Liver (tissue), 3 donors: ENCODE measurements at regions not wholly inside any gene's neighbourhood (a gene's known extent, or its start where the extent isn't known, plus 50 kb on each side); places are given as distances from the start of the nearest gene placed in this dataset.

Source experiments
- JUND ChIP-seq, 2 donors: IDR thresholded peaks; 2 replicates each; pipeline ENCODE4 v1.6.1; 2016; ENCODE audit warnings: antibody characterized with exemption in 2 of 2
- RAD21 ChIP-seq, 2 donors: IDR thresholded peaks; 2 replicates each; pipeline ENCODE4 v1.6.1; 2016; ENCODE audit warnings: antibody characterized with exemption in 2 of 2, mild to moderate bottlenecking in 2 of 2
- TAF1 ChIP-seq: conservative IDR thresholded peaks from 2 replicates; pipeline ENCODE4 v1.6.1; 2016; ENCODE audit warnings: antibody characterized with exemption, mild to moderate bottlenecking
- YY1 ChIP-seq: IDR thresholded peaks from 2 replicates; pipeline ENCODE4 v1.6.1; 2016; ENCODE audit warnings: antibody characterized with exemption, mild to moderate bottlenecking
- TF ChIP-seq, protein P1 (sequence below): fragments of 150-350 bp; IDR thresholded peaks from 2 replicates; pipeline ENCODE4 v1.5.1; 2017; ENCODE audit warnings: improper control_type of control experiment, low read depth, low read length; ENCODE audit not compliant: missing input control
- TF ChIP-seq, protein P2 (sequence below): IDR thresholded peaks from 2 replicates; pipeline ENCODE4 v1.6.1; 2016; ENCODE audit warnings: antibody characterized with exemption
- TF ChIP-seq, protein P3 (sequence below): IDR thresholded peaks from 2 replicates; pipeline ENCODE4 v1.6.1; 2016; ENCODE audit warnings: antibody characterized with exemption, mild to moderate bottlenecking
- TF ChIP-seq, protein P4 (sequence below): IDR thresholded peaks from 2 replicates; pipeline ENCODE4 v1.6.1; 2016; ENCODE audit warnings: antibody characterized with exemption
- donor health status: healthy.
- donor health status: healthy.

DNA sequence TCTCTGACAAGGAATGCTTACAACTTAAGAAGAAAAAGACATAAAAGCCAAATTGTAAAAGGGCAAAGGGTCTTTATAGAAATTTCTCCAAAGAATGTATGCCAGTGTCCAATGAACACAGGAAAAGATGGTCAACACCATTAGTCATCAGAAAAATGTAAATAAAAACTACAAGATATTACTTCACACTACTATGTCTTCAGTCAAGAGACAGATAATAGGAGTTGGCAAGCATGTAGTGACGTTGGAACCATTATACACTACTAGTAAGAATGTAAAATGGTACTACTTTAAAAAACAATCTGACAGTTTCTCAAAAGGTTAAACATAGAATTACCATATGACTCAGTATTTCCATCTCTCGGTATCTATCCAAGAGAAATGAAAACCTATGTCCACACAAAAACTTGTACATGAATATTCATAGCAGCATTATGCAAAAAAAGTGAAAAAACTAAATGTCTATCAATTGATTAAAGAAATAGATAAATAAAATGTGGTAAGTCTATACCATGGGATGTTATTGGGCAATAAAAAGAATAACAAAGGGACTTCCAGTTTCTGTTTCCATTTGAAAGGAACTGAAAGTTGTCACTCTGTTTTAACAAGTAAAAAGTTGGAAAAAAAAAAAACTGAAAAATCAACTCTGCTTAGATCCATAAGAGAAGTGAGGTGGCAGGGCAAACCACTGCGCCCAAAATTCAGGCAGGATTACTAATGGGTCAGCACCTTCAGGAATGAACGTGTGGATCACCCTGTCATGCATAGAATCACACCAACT, 69.8 kb downstream of the ALG10B start:
- TF ChIP-seq, protein P1, sequence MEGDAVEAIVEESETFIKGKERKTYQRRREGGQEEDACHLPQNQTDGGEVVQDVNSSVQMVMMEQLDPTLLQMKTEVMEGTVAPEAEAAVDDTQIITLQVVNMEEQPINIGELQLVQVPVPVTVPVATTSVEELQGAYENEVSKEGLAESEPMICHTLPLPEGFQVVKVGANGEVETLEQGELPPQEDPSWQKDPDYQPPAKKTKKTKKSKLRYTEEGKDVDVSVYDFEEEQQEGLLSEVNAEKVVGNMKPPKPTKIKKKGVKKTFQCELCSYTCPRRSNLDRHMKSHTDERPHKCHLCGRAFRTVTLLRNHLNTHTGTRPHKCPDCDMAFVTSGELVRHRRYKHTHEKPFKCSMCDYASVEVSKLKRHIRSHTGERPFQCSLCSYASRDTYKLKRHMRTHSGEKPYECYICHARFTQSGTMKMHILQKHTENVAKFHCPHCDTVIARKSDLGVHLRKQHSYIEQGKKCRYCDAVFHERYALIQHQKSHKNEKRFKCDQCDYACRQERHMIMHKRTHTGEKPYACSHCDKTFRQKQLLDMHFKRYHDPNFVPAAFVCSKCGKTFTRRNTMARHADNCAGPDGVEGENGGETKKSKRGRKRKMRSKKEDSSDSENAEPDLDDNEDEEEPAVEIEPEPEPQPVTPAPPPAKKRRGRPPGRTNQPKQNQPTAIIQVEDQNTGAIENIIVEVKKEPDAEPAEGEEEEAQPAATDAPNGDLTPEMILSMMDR, result no peak
- TF ChIP-seq YY1 (no peak), TAF1 (no peak), JUND (IDR thresholded peaks at IDR 0.05) (no peak), RAD21 (IDR thresholded peaks at IDR 0.05) (no peak)
- TF ChIP-seq, protein P2, sequence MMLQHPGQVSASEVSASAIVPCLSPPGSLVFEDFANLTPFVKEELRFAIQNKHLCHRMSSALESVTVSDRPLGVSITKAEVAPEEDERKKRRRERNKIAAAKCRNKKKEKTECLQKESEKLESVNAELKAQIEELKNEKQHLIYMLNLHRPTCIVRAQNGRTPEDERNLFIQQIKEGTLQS, result no peak
- TF ChIP-seq, protein P3, sequence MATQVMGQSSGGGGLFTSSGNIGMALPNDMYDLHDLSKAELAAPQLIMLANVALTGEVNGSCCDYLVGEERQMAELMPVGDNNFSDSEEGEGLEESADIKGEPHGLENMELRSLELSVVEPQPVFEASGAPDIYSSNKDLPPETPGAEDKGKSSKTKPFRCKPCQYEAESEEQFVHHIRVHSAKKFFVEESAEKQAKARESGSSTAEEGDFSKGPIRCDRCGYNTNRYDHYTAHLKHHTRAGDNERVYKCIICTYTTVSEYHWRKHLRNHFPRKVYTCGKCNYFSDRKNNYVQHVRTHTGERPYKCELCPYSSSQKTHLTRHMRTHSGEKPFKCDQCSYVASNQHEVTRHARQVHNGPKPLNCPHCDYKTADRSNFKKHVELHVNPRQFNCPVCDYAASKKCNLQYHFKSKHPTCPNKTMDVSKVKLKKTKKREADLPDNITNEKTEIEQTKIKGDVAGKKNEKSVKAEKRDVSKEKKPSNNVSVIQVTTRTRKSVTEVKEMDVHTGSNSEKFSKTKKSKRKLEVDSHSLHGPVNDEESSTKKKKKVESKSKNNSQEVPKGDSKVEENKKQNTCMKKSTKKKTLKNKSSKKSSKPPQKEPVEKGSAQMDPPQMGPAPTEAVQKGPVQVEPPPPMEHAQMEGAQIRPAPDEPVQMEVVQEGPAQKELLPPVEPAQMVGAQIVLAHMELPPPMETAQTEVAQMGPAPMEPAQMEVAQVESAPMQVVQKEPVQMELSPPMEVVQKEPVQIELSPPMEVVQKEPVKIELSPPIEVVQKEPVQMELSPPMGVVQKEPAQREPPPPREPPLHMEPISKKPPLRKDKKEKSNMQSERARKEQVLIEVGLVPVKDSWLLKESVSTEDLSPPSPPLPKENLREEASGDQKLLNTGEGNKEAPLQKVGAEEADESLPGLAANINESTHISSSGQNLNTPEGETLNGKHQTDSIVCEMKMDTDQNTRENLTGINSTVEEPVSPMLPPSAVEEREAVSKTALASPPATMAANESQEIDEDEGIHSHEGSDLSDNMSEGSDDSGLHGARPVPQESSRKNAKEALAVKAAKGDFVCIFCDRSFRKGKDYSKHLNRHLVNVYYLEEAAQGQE, result no peak
- TF ChIP-seq, protein P4, sequence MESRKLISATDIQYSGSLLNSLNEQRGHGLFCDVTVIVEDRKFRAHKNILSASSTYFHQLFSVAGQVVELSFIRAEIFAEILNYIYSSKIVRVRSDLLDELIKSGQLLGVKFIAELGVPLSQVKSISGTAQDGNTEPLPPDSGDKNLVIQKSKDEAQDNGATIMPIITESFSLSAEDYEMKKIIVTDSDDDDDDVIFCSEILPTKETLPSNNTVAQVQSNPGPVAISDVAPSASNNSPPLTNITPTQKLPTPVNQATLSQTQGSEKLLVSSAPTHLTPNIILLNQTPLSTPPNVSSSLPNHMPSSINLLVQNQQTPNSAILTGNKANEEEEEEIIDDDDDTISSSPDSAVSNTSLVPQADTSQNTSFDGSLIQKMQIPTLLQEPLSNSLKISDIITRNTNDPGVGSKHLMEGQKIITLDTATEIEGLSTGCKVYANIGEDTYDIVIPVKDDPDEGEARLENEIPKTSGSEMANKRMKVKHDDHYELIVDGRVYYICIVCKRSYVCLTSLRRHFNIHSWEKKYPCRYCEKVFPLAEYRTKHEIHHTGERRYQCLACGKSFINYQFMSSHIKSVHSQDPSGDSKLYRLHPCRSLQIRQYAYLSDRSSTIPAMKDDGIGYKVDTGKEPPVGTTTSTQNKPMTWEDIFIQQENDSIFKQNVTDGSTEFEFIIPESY, result no peak
